GM12875 (cell line): ENCODE measurements at regions not wholly inside any gene's neighbourhood (a gene's known extent, or its start where the extent isn't known, plus 50 kb on each side); places are given as distances from the start of the nearest gene placed in this dataset.
"Not testable (repeated sequence)": the region's sequence is repeated elsewhere in the genome, so short reads cannot be mapped to it uniquely, and the experiment has no call there.

ENCODE experiments used
- H3K4me3 ChIP-seq: one replicate; pipeline ENCODE4 v1.5.1; 2011; ENCODE audit warnings: low read depth, low read length, control low read depth
- CTCF ChIP-seq: IDR thresholded peaks from 2 replicates; pipeline ENCODE4 v1.5.1; 2011; ENCODE audit warnings: low read depth, mild to moderate bottlenecking, control low read depth, inconsistent platforms, low read length, moderate library complexity, borderline replicate concordance; ENCODE audit not compliant: insufficient read depth

GRCh38 chr11:37881741-37882140, 1283.7 kb upstream of the RAG2 start:
- no peak overlapping the region for H3K4me3 ChIP-seq

GRCh38 chr11:37861671-37862070, 1263.6 kb upstream of the RAG2 start:
- no peak for TF ChIP-seq CTCF
- no peak overlapping the region for H3K4me3 ChIP-seq

More at GRCh38 chr11:37881741-37882140, 1283.7 kb upstream of the RAG2 start:
- no peak for TF ChIP-seq CTCF

GRCh38 chr11:37858806-37859537, 1260.9 kb upstream of the RAG2 start:
- H3K4me3 ChIP-seq: not testable (repeated sequence)

- no peak overlapping the region for H3K4me3 ChIP-seq
- TF ChIP-seq CTCF: no peak
Measured at GRCh38 chr11:37858398-37858797, 1260.4 kb upstream of the RAG2 start.

- H3K4me3 ChIP-seq: no peak overlapping the region
- no peak for TF ChIP-seq CTCF
Measured at GRCh38 chr11:37857726-37858125, 1259.7 kb upstream of the RAG2 start.

GRCh38 chr11:37849706-37850105, 1251.7 kb upstream of the RAG2 start:
- no peak overlapping the region for H3K4me3 ChIP-seq
- TF ChIP-seq CTCF: no peak

GRCh38 chr11:37843603-37844002, 1245.6 kb upstream of the RAG2 start:
- TF ChIP-seq CTCF: no peak

GRCh38 chr11:37841016-37841415, 1243.0 kb upstream of the RAG2 start:
- H3K4me3 ChIP-seq: no peak overlapping the region
- no peak for TF ChIP-seq CTCF

More at GRCh38 chr11:37843603-37844002, 1245.6 kb upstream of the RAG2 start:
- no peak overlapping the region for H3K4me3 ChIP-seq

- not testable (repeated sequence) for H3K4me3 ChIP-seq
Measured at GRCh38 chr11:37840345-37840744, 1242.3 kb upstream of the RAG2 start.
